ENCODE measurements at regions not wholly inside any gene's neighbourhood (a gene's known extent, or its start where the extent isn't known, plus 50 kb on each side); places are given as distances from the start of the nearest gene placed in this dataset.

GRCh38 chr2:53173698-53174455 is 593.7 kb upstream of the CHAC2 start:
- no peak for TF ChIP-seq CTCF (IDR thresholded peaks at IDR 0.05; ENCODE audit: borderline replicate concordance, control extremely low read depth, extremely low read depth, insufficient read depth, missing control alignments)
- in situ Hi-C loops (cut with MboI; ENCODE audit: low sequenced_read_pairs, unreplicated experiment): no loop called here
- no peak for DNase-seq (ENCODE audit: low spot score)

GRCh38 chr2:53173091-53173490 is 594.5 kb upstream of the CHAC2 start:
- in situ Hi-C loops (cut with MboI; ENCODE audit: low sequenced_read_pairs, unreplicated experiment): no loop called here
- TF ChIP-seq CTCF (IDR thresholded peaks at IDR 0.05; ENCODE audit: borderline replicate concordance, control extremely low read depth, extremely low read depth, insufficient read depth, missing control alignments): no peak
- DNase-seq (ENCODE audit: low spot score): no peak

GRCh38 chr2:53170466-53170865 is 597.1 kb upstream of the CHAC2 start:
- no peak for DNase-seq (ENCODE audit: low spot score)
- in situ Hi-C loops (cut with MboI; ENCODE audit: low sequenced_read_pairs, unreplicated experiment): no loop called here
- TF ChIP-seq CTCF (IDR thresholded peaks at IDR 0.05; ENCODE audit: borderline replicate concordance, control extremely low read depth, extremely low read depth, insufficient read depth, missing control alignments): no peak

- no peak for TF ChIP-seq CTCF (IDR thresholded peaks at IDR 0.05; ENCODE audit: borderline replicate concordance, control extremely low read depth, extremely low read depth, insufficient read depth, missing control alignments)
- DNase-seq (ENCODE audit: low spot score): no peak
- in situ Hi-C loops (cut with MboI; ENCODE audit: low sequenced_read_pairs, unreplicated experiment): no loop called here
Measured at GRCh38 chr2:53167227-53167626, 600.4 kb upstream of the CHAC2 start.

- in situ Hi-C loops (cut with MboI; ENCODE audit: low sequenced_read_pairs, unreplicated experiment): no loop called here
- no peak for TF ChIP-seq CTCF (IDR thresholded peaks at IDR 0.05; ENCODE audit: borderline replicate concordance, control extremely low read depth, extremely low read depth, insufficient read depth, missing control alignments)
- DNase-seq (ENCODE audit: low spot score): no peak
Measured at GRCh38 chr2:53150146-53150545, 617.5 kb upstream of the CHAC2 start.

GRCh38 chr2:53148221-53148620 is 619.4 kb upstream of the CHAC2 start:
- DNase-seq (ENCODE audit: low spot score): no peak
- no peak for TF ChIP-seq CTCF (IDR thresholded peaks at IDR 0.05; ENCODE audit: borderline replicate concordance, control extremely low read depth, extremely low read depth, insufficient read depth, missing control alignments)
- in situ Hi-C loops (cut with MboI; ENCODE audit: low sequenced_read_pairs, unreplicated experiment): no loop called here
